Stimulated activated CD4-positive, alpha-beta T cell treated with anti-CD3 and anti-CD28 coated beads, Interleukin-4, amount 100 ng/mL, for 1 hour (primary cell): ENCODE measurements at regions not wholly inside any gene's neighbourhood (a gene's known extent, or its start where the extent isn't known, plus 50 kb on each side); places are given as distances from the start of the nearest gene placed in this dataset.
"Not testable (repeated sequence)": the region's sequence is repeated elsewhere in the genome, so short reads cannot be mapped to it uniquely, and the experiment has no call there.

Source experiments
- DNase-seq: peaks from one replicate; pipeline ENCODE4 v3.0.0-alpha.2; 2020

GRCh38 chr7:73170902-73171301 is 85.1 kb upstream of the SPDYE9 start:
- not testable (repeated sequence) for DNase-seq

DNA sequence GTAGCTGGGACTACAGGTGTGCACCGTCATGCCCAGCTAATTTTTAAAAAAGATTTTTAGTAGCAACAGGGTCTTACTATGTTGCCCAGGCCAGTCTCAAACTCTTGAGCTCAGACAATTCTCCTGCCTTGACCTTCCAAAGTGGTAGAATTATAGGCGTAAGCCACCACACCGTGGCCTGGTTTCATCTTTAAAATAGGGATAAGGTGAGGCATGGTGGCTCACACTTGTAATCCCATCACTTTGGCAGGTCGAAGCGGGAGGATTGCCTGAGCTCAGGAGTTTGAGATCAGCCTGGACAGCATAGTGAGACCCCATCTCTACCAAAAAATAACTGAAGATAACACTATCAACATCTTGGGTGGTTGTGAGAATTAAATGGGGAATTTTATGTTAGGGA is 84.6 kb upstream of the SPDYE9 start:
- DNase-seq, result not testable (repeated sequence)

- DNase-seq, result not testable (repeated sequence)
Measured at GRCh38 chr7:73166152-73166551, 80.3 kb upstream of the SPDYE9 start.

DNA sequence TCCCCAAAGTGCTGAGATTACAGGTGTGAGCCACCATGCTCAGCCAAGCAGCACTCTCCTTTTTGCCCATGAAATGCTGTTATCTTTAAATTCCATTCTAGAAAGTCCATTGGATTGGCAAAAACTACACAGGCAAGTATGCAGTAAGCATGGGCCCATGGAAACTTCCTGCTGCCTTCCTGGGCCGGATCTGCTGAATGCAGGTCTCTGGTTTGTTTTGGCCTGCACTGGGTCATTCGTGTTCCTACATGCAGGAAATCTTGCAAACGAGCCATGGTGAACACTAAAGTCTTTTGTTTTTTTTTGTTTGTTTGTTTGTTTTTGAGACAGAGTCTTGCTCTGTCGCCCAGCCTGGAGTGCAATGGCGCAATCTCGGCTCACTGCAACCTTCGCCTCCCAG is 76.8 kb upstream of the SPDYE9 start:
- not testable (repeated sequence) for DNase-seq

GRCh38 chr7:73161727-73162126 is 75.9 kb upstream of the SPDYE9 start:
- DNase-seq, result not testable (repeated sequence)

GRCh38 chr7:73157169-73157661 is 71.4 kb upstream of the SPDYE9 start:
- DNase-seq, result not testable (repeated sequence)

DNA sequence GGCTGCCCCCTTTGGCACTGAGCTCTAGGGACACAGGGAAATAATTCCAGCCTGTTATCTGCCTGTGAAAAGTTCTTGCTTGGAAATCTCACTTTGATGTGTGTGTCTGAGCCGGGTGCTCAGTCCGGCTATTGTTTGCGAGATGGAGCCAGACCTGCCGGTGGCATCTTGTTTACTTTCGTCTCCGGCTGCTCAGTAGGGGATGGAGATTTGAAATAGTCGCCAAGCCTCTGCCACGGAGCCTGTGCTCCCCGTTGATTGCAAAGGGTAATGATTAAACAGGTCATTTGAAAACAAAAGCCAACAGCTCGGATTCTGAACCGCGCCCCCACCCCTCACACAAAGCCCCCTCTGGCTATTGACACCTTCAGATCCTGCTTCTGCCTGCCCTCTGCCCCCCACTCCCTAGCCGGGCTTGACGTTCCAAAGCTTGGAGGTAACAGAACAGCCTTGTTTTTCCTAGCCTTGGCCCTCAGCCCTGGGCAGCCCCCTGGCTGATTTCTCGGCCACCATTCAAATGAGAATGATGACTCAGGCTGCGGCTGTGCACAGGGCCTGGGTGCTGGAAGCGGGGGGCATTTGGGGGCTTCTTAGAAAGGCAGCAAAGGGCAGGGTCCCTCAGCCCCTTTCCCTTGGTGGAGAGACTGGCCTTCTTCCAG is 70.8 kb upstream of the SPDYE9 start:
- DNase-seq, result not testable (repeated sequence)

GRCh38 chr7:73154586-73155038 is 68.8 kb upstream of the SPDYE9 start:
- DNase-seq, result peak; percentile 75

DNA sequence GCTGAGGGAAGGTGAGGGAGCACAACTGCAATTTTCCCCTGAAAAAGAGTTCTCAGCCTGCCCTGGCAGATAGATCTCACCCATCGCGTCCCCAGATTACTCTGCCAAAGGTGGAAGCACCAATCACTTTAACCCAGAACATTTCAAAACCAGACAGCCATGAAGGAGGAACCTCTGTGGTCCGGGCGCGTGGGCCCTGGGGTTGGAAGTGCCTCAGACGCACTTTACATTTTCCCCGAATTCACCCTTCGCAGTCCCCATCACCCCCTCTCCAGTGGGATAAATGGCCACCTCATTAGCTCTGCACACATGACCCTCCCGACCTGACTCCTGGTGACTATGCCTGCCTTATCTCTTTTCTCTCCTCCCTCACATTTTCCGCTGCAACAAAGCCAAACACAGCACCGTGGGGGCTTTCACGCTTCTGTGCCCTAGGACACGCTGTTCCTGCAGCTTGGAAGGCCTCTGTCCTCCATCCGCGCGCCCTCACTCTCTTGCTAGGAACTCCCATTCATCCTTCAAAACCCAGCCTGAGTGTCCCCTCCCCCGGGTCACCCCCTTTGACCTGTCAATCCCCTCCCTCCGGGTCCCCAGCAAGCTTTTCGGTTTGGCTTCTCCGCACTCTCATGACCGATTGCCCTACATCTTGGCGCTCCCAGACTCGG is 68.2 kb upstream of the SPDYE9 start:
- not testable (repeated sequence) for DNase-seq

- not testable (repeated sequence) for DNase-seq
Measured at GRCh38 chr7:73148570-73148969, 62.7 kb upstream of the SPDYE9 start.

- not testable (repeated sequence) for DNase-seq
Measured at GRCh38 chr7:73147681-73148080, 61.8 kb upstream of the SPDYE9 start.

GRCh38 chr7:73143993-73144392 is 58.2 kb upstream of the SPDYE9 start:
- DNase-seq, result not testable (repeated sequence)

- DNase-seq, result not testable (repeated sequence)
Measured at GRCh38 chr7:73137922-73138321, 52.1 kb upstream of the SPDYE9 start.
